Adrenal gland (tissue), 9 donors: ENCODE measurements at regions not wholly inside any gene's neighbourhood (a gene's known extent, or its start where the extent isn't known, plus 50 kb on each side); places are given as distances from the start of the nearest gene placed in this dataset.

ENCODE experiments used
- DNase-seq, 7 donors: peaks; one replicate each; pipeline ENCODE4 v3.0.0-alpha.2; 2019 to 2020
- H3K27ac ChIP-seq, 5 donors: fragments of 200-600 bp; sonication (generic) in 4 of 5; 1 replicate in 3 of 5; 2 replicates in 2 of 5; pipeline versions ENCODE4 v1.5.1 to v1.8.0; 2016 to 2020; ENCODE audit warnings: mild to moderate bottlenecking in 1 of 5
- H3K27me3 ChIP-seq: fragments of 200-600 bp; 2 replicates; pipeline ENCODE4 v1.8.0; 2021
- H3K36me3 ChIP-seq, 2 donors: fragments of 200-600 bp; replicated peaks in 1 of 2; 1 replicate in 1 of 2; 2 replicates in 1 of 2; pipeline versions ENCODE4 v1.5.1 to v1.8.0; 2018 to 2022
- H3K4me1 ChIP-seq, 2 donors: fragments of 200-600 bp; replicated peaks in 1 of 2; 1 replicate in 1 of 2; 2 replicates in 1 of 2; pipeline versions ENCODE4 v1.5.1 to v1.8.0; 2018 to 2021
- H3K4me3 ChIP-seq, 4 donors: fragments of 200-600 bp; sonication (generic) in 3 of 4; one replicate each; pipeline ENCODE4 v1.5.1; 2016 to 2018
- H3K9me3 ChIP-seq, 3 donors: fragments of 200-600 bp; sonication (generic) in 1 of 3; replicated peaks in 1 of 3; 1 replicate in 2 of 3; 2 replicates in 1 of 3; pipeline versions ENCODE4 v1.5.1 to v1.8.0; 2016 to 2021
- POLR2A ChIP-seq, 2 donors: fragments of 450-650 bp; IDR thresholded peaks; one replicate each; pipeline ENCODE4 v1.6.1; 2017; ENCODE audit warnings: antibody characterized with exemption in 2 of 2, mild to moderate bottlenecking in 2 of 2, moderate library complexity in 1 of 2
- WGBS, 4 donors: extraction: QIAGEN DNeasy Blood & Tissue Kit in 2 of 4; methylation state at CpG; one replicate each; pipeline versions ENCODE4 v1.1.5 to v1.1.7; 2013 to 2017; 5-methylcytosine and 5-hydroxymethylcytosine counted together
- intact Hi-C, 2 donors: fragments of 100-400 bp; cut with DNase I; formaldehyde crosslinking; loops; one replicate each; pipeline versions ENCODE4 v1.14.1 to v1.15.0; 2022 to 2023
- TF ChIP-seq, protein P1 (sequence below), 6 experiments: fragments of 450-650 bp in 4 of 6; fragments of 200-600 bp in 2 of 6; sonication (generic) in 1 of 6; IDR thresholded peaks; 1 replicate in 5 of 6; 2 replicates in 1 of 6; pipeline versions ENCODE4 v1.5.1 to v1.8.0; 2016 to 2021; ENCODE audit warnings: antibody characterized with exemption in 6 of 6, mild to moderate bottlenecking in 2 of 6, moderate library complexity in 1 of 6
- donor health status: healthy with polysubstance abuse.
- donor health status: Bipolar disorder and iron deficiency.
- donor health status: DM: yes; HTN: yes; CAD: no.
- donor health status: DM: no; HTN: no; CAD: no.
- donor health status: DM: no; HTN: no; CAD: no.

DNA sequence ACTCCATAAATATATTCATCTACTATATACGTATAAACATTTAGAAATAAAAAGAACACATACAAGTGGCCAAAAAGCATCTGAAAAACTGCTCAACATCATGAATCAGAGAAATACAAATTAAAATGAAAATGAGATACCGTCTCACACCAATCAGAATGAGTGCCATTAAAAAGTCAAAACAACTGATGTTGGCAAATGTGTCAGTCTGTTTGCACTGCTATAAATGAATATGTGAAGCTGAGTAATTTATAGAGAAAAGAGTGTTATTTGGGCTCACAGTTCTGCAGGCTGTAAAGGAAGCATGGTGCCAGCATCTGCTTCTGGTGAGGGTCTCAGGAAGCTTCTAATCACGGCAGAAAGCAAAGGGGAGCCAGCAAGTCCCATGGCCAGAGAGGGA lies 620.3 kb upstream of the CCDC54 start:
- TF ChIP-seq, protein P1, sequence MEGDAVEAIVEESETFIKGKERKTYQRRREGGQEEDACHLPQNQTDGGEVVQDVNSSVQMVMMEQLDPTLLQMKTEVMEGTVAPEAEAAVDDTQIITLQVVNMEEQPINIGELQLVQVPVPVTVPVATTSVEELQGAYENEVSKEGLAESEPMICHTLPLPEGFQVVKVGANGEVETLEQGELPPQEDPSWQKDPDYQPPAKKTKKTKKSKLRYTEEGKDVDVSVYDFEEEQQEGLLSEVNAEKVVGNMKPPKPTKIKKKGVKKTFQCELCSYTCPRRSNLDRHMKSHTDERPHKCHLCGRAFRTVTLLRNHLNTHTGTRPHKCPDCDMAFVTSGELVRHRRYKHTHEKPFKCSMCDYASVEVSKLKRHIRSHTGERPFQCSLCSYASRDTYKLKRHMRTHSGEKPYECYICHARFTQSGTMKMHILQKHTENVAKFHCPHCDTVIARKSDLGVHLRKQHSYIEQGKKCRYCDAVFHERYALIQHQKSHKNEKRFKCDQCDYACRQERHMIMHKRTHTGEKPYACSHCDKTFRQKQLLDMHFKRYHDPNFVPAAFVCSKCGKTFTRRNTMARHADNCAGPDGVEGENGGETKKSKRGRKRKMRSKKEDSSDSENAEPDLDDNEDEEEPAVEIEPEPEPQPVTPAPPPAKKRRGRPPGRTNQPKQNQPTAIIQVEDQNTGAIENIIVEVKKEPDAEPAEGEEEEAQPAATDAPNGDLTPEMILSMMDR (IDR thresholded peaks at IDR 0.05) = no peak
- no peak for TF ChIP-seq POLR2A (IDR thresholded peaks at IDR 0.05)
- Histone ChIP-seq H3K9me3 (peaks cover 0 to 4% (median 0%) of the 10 kb centered on the region in 3 donors), H3K4me1 (no peaks in the 10 kb centered on the region), H3K27me3 (no peaks in the 10 kb centered on the region), H3K27ac (no peak overlapping the region), H3K36me3 (no peaks in the 10 kb centered on the region), H3K4me3 (no peak overlapping the region)
- no peak for DNase-seq
- intact Hi-C loops = no loop called here
- WGBS, 4 donors = 75 to 84% (median 80%) methylated on average over 3 of the region's 3 CpGs

DNA sequence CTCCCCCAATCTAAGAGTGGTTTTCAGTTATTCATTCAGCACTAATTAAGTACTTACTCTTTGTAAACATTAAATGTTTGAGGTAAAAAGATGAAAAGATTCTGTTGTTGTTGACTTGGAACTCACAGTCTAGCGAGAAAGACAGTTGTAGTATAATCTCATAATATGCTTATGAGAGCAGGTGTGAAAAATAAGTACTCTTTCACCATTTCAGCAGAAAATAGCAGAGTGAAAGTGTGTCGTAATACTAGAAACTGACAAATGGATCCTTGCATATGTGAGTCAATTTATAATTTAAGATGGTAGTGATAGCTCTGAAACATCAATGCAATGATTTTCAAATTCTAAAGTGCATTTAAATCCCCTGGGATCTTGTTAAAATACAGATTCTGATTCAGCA lies 618.8 kb upstream of the CCDC54 start:
- Histone ChIP-seq H3K36me3 (no peaks in the 10 kb centered on the region), H3K4me3 (no peak overlapping the region), H3K27ac (no peak overlapping the region), H3K27me3 (no peaks in the 10 kb centered on the region), H3K9me3 (peaks cover 0 to 4% (median 0%) of the 10 kb centered on the region in 3 donors), H3K4me1 (no peaks in the 10 kb centered on the region)
- WGBS, 4 donors = 80 to 96% (median 89%) methylated on average over 2 of the region's 2 CpGs
- intact Hi-C loops = no loop called here
- DNase-seq = no peak
- no peak for TF ChIP-seq POLR2A (IDR thresholded peaks at IDR 0.05)
- TF ChIP-seq, protein P1 (IDR thresholded peaks at IDR 0.05) = no peak

DNA sequence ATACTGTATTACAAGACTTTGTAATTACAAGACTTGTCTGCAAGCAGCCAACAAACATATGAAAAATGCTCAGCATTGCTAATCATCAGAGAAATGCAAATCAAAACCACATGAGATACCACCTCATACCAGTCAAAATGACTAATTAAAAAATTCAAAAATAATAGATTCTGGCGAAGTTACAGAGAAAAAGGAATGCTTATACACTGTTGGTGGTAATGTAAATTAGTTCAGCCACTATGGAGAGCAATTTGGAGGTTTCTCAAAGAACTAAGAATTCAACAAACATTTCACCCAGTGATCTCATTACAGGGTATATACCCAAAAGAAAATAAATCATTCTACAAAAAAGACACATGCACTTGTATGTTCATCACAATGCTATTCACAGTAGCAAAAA lies 617.5 kb upstream of the CCDC54 start:
- intact Hi-C loops = no loop called here
- H3K9me3 ChIP-seq = peaks cover 0 to 4% (median 0%) of the 10 kb centered on the region in 3 donors
- no peaks in the 10 kb centered on the region for H3K36me3 ChIP-seq
- no peak overlapping the region for H3K27ac ChIP-seq
- 60 to 83% (median 73%) methylated on average over 1 of the region's 1 CpG for WGBS, 4 donors
- no peak for TF ChIP-seq POLR2A (IDR thresholded peaks at IDR 0.05)
- TF ChIP-seq, protein P1 (IDR thresholded peaks at IDR 0.05) = no peak
- H3K27me3 ChIP-seq = no peaks in the 10 kb centered on the region
- H3K4me3 ChIP-seq = no peak overlapping the region
- DNase-seq = no peak
- no peaks in the 10 kb centered on the region for H3K4me1 ChIP-seq

DNA sequence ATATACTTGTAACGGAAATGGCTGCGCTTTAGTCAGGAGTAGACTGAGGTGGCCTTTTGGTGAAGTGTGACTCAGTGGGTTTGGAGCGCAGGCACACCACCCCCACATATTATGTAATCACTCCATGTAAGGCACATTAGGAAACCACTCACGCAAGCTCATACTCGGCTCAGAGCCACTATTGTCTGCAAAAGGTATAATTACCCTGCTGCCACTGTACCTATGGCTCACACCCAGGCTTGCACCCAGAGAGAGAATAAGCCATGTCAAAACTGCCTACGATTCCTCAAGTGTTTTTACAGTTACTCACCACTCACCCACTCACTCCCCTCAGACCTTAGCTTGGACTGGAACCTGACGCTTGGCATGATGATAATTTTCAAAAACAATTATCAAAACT lies 611.9 kb upstream of the CCDC54 start:
- WGBS, 4 donors = 85 to 95% (median 89%) methylated on average over 7 of the region's 7 CpGs
- intact Hi-C loops = no loop called here
- H3K27me3 ChIP-seq = no peaks in the 10 kb centered on the region
- H3K36me3 ChIP-seq = no peaks in the 10 kb centered on the region
- no peak for TF ChIP-seq POLR2A (IDR thresholded peaks at IDR 0.05)
- TF ChIP-seq, protein P1 (IDR thresholded peaks at IDR 0.05) = no peak
- no peaks in the 10 kb centered on the region for H3K4me1 ChIP-seq
- no peak overlapping the region for H3K4me3 ChIP-seq
- H3K9me3 ChIP-seq = no peaks in the 10 kb centered on the region
- DNase-seq = no peak
- H3K27ac ChIP-seq = no peak overlapping the region
